Progenitor cell of endocrine pancreas (in vitro differentiated cells): ENCODE measurements at regions not wholly inside any gene's neighbourhood (a gene's known extent, or its start where the extent isn't known, plus 50 kb on each side); places are given as distances from the start of the nearest gene placed in this dataset.
"Not testable (repeated sequence)": the region's sequence is repeated elsewhere in the genome, so short reads cannot be mapped to it uniquely, and the experiment has no call there.

ENCODE experiments used
- DNase-seq: peaks from one replicate; pipeline ENCODE4 v3.0.0; 2021; ENCODE audit warnings: low spot score; ENCODE audit not compliant: unreplicated experiment
- H3K27ac Mint-ChIP-seq: 2 replicates; pipeline ENCODE4 v1.8.0; 2021; ENCODE audit warnings: mild to moderate bottlenecking, moderate library complexity, mixed read lengths
- H3K27me3 Mint-ChIP-seq: 2 replicates; pipeline ENCODE4 v1.8.0; 2021; ENCODE audit warnings: mixed read lengths
- H3K36me3 Mint-ChIP-seq: 2 replicates; pipeline ENCODE4 v1.8.0; 2022; ENCODE audit warnings: mixed read lengths; ENCODE audit not compliant: insufficient read depth
- H3K4me1 Mint-ChIP-seq: 2 replicates; pipeline ENCODE4 v1.8.0; 2021; ENCODE audit warnings: low read depth, mixed read lengths
- H3K4me3 Mint-ChIP-seq: 2 replicates; pipeline ENCODE4 v1.8.0; 2021; ENCODE audit warnings: low read depth, mild to moderate bottlenecking, moderate library complexity, mixed read lengths
- H3K9me3 Mint-ChIP-seq: 2 replicates; pipeline ENCODE4 v1.8.0; 2021; ENCODE audit warnings: low read depth, mixed read lengths
- CTCF ChIP-seq: fragments of 200-600 bp; sonication (generic); IDR thresholded peaks from one replicate; pipeline ENCODE4 v1.5.0; 2021; ENCODE audit warnings: antibody characterized with exemption, mild to moderate bottlenecking; ENCODE audit not compliant: unreplicated experiment

- no peaks in the 10 kb centered on the region for H3K27me3 Mint-ChIP-seq
- no peak overlapping the region for H3K27ac Mint-ChIP-seq
- no peak overlapping the region for H3K4me3 Mint-ChIP-seq
- TF ChIP-seq CTCF, result no peak
- peaks cover 4% of the 10 kb centered on the region for H3K4me1 Mint-ChIP-seq
- no peaks in the 10 kb centered on the region for H3K36me3 Mint-ChIP-seq
- DNase-seq, result no peak
- peaks cover 46% of the 10 kb centered on the region for H3K9me3 Mint-ChIP-seq
Observed at GRCh38 chrX:85808217-85808616, 239.1 kb downstream of the CHM start.

GRCh38 chrX:85772391-85772790, 275.0 kb downstream of the CHM start:
- H3K36me3 Mint-ChIP-seq, result not testable (repeated sequence)

DNA sequence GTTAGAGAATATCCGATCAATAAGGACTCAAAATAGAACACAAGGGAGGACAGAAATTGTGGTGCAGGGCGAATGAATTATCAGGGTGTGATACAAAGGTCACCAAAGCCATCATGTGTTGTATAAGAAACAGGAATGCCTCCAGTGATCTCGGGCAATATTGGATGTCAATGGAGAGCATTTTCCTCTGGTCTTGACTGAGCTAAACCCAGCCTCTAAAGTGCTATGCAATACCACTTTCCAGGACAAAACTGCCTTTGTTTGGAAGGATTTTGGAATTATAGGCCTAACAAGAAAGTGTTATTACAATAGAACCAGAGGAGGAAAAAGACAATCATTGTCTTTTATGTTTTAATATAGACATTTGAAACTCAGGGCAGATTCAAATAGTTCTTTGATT, 281.7 kb downstream of the CHM start:
- no peaks in the 10 kb centered on the region for H3K27me3 Mint-ChIP-seq
- H3K27ac Mint-ChIP-seq, result no peak overlapping the region
- DNase-seq, result no peak
- H3K4me3 Mint-ChIP-seq, result no peak overlapping the region
- H3K4me1 Mint-ChIP-seq, result no peaks in the 10 kb centered on the region
- H3K36me3 Mint-ChIP-seq, result no peaks in the 10 kb centered on the region
- TF ChIP-seq CTCF, result no peak
- peaks cover 27% of the 10 kb centered on the region for H3K9me3 Mint-ChIP-seq

More at GRCh38 chrX:85772391-85772790, 275.0 kb downstream of the CHM start:
- H3K27ac Mint-ChIP-seq, H3K27me3 Mint-ChIP-seq, H3K4me1 Mint-ChIP-seq, DNase-seq, H3K4me3 Mint-ChIP-seq: not testable (repeated sequence)
- peaks cover 27% of the 10 kb centered on the region for H3K9me3 Mint-ChIP-seq

- H3K27ac Mint-ChIP-seq, H3K4me3 Mint-ChIP-seq, H3K4me1 Mint-ChIP-seq, H3K27me3 Mint-ChIP-seq, DNase-seq, H3K36me3 Mint-ChIP-seq: not testable (repeated sequence)
- peaks cover 51% of the 10 kb centered on the region for H3K9me3 Mint-ChIP-seq
Observed at GRCh38 chrX:85723025-85723424, 324.3 kb downstream of the CHM start.

DNA sequence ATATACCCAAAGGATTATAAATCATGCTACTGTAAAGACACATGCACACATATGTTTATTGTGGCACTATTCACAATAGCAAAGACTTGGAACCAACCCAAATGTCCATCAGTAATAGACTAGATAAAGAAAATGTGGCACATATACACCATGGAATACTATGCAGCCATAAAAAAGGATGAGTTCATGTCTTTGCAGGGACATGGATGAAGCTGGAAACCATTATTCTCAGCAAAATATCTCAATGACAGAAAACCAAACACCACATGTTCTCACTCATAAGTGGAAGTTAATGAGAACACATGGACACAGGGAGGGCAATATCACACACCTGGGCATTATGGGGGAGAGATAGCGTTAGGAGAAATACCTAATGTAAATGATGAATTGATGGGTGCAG, 323.8 kb upstream of the POF1B start:
- not testable (repeated sequence) for H3K4me1 Mint-ChIP-seq, H3K27ac Mint-ChIP-seq, H3K27me3 Mint-ChIP-seq, H3K36me3 Mint-ChIP-seq, H3K4me3 Mint-ChIP-seq, DNase-seq
- peaks cover 25% of the 10 kb centered on the region for H3K9me3 Mint-ChIP-seq

- Mint-ChIP-seq H3K27ac (no peak overlapping the region), H3K27me3 (no peaks in the 10 kb centered on the region), H3K36me3 (no peaks in the 10 kb centered on the region), H3K4me3 (no peak overlapping the region), H3K9me3 (peaks cover 35% of the 10 kb centered on the region), H3K4me1 (no peaks in the 10 kb centered on the region)
- no peak for DNase-seq
- no peak for TF ChIP-seq CTCF
Observed at GRCh38 chrX:85698921-85699320, 319.5 kb upstream of the POF1B start.

- DNase-seq, result no peak
- Mint-ChIP-seq H3K4me3 (no peak overlapping the region), H3K36me3 (no peaks in the 10 kb centered on the region), H3K9me3 (peaks cover 34% of the 10 kb centered on the region), H3K27ac (no peak overlapping the region), H3K4me1 (no peaks in the 10 kb centered on the region), H3K27me3 (no peaks in the 10 kb centered on the region)
- TF ChIP-seq CTCF, result no peak
Observed at GRCh38 chrX:85685843-85686242, 306.4 kb upstream of the POF1B start.
